HEK293T (cell line): ENCODE measurements at regions not wholly inside any gene's neighbourhood (a gene's known extent, or its start where the extent isn't known, plus 50 kb on each side); places are given as distances from the start of the nearest gene placed in this dataset.
"Not testable (repeated sequence)": the region's sequence is repeated elsewhere in the genome, so short reads cannot be mapped to it uniquely, and the experiment has no call there.

Experiments used
- BHLHE40 ChIP-seq: fragments of 450-650 bp; IDR thresholded peaks from 2 replicates; pipeline ENCODE4 v1.6.1; 2016; ENCODE audit warnings: mild to moderate bottlenecking, moderate library complexity, borderline replicate concordance
- CTBP1 ChIP-seq: fragments of 450-650 bp; IDR thresholded peaks from 2 replicates; pipeline ENCODE4 v1.6.1; 2016; ENCODE audit warnings: borderline replicate concordance
- ELF4 ChIP-seq: fragments of 450-650 bp; IDR thresholded peaks from 2 replicates; pipeline ENCODE4 v1.6.1; 2017; ENCODE audit warnings: antibody characterized with exemption
- FOXM1 ChIP-seq: fragments of 450-650 bp; IDR thresholded peaks from 2 replicates; pipeline ENCODE4 v1.6.1; 2017; ENCODE audit warnings: mild to moderate bottlenecking, borderline replicate concordance
- HDGF ChIP-seq: fragments of 450-650 bp; IDR thresholded peaks from 2 replicates; pipeline ENCODE4 v1.6.1; 2017; ENCODE audit warnings: antibody characterized with exemption, borderline replicate concordance
- L3MBTL2 ChIP-seq: fragments of 450-650 bp; conservative IDR thresholded peaks from 2 replicates; pipeline ENCODE4 v1.6.1; 2016; ENCODE audit warnings: mild to moderate bottlenecking
- LEF1 ChIP-seq: fragments of 450-650 bp; IDR thresholded peaks from 2 replicates; pipeline ENCODE4 v1.6.1; 2017; ENCODE audit warnings: mild to moderate bottlenecking, borderline replicate concordance
- NFRKB ChIP-seq: fragments of 450-650 bp; IDR thresholded peaks from 2 replicates; pipeline ENCODE4 v1.6.1; 2016; ENCODE audit warnings: mild to moderate bottlenecking, moderate library complexity
- PKNOX1 ChIP-seq: fragments of 450-650 bp; IDR thresholded peaks from 2 replicates; pipeline ENCODE4 v1.6.1; 2016
- SP1 ChIP-seq: fragments of 450-650 bp; IDR thresholded peaks from 2 replicates; pipeline ENCODE4 v1.6.1; 2017
- SUZ12 ChIP-seq: fragments of 450-650 bp; IDR thresholded peaks from 2 replicates; pipeline ENCODE4 v1.6.1; 2016; ENCODE audit warnings: mild to moderate bottlenecking
- TARDBP ChIP-seq: fragments of 450-650 bp; IDR thresholded peaks from 2 replicates; pipeline ENCODE4 v1.6.1; 2016
- ZNF384 ChIP-seq: fragments of 450-650 bp; IDR thresholded peaks from 2 replicates; pipeline ENCODE4 v1.6.1; 2016

GRCh38 chr16:29202025-29202632 is 204.4 kb downstream of the NPIPB11 start:
- not testable (repeated sequence) for TF ChIP-seq HDGF, FOXM1, BHLHE40, TARDBP, SP1, SUZ12, ELF4, LEF1, ZNF384, L3MBTL2, CTBP1, PKNOX1, NFRKB
